H9 (cell line): ENCODE measurements at regions not wholly inside any gene's neighbourhood (a gene's known extent, or its start where the extent isn't known, plus 50 kb on each side); places are given as distances from the start of the nearest gene placed in this dataset.

Experiments used
- DNase-seq: peaks from one replicate; pipeline ENCODE4 v3.0.0-alpha.2; 2017
- H2AFZ ChIP-seq: one replicate; pipeline ENCODE4 v1.6.1; 2013; ENCODE audit warnings: mild to moderate bottlenecking, low read length, control low read depth, moderate library complexity
- H2AK5ac ChIP-seq: 2 replicates; pipeline ENCODE4 v1.6.1; 2013; ENCODE audit warnings: low read length, control low read depth, mixed read lengths; ENCODE audit not compliant: insufficient read length
- H2BK120ac ChIP-seq: one replicate; pipeline ENCODE4 v1.6.1; 2013; ENCODE audit warnings: low read depth, mild to moderate bottlenecking, low read length, control low read depth, inconsistent platforms; ENCODE audit not compliant: poor library complexity, severe bottlenecking
- H2BK12ac ChIP-seq: 2 replicates; pipeline ENCODE4 v1.6.1; 2013; ENCODE audit warnings: low read length, control low read depth, mixed read lengths, low read depth; ENCODE audit not compliant: insufficient read length
- H2BK15ac ChIP-seq: 2 replicates; pipeline ENCODE4 v1.6.1; 2013; ENCODE audit warnings: low read depth, low read length, control low read depth
- H2BK20ac ChIP-seq: one replicate; pipeline ENCODE4 v1.6.1; 2013; ENCODE audit warnings: low read depth, mild to moderate bottlenecking, low read length, control low read depth, inconsistent platforms; ENCODE audit not compliant: poor library complexity, severe bottlenecking
- H2BK5ac ChIP-seq: 2 replicates; pipeline ENCODE4 v1.6.1; 2013; ENCODE audit warnings: low read length, control low read depth, mixed read lengths; ENCODE audit not compliant: insufficient read length
- H3K14ac ChIP-seq: 2 replicates; pipeline ENCODE4 v1.6.1; 2013; ENCODE audit warnings: low read length, control low read depth; ENCODE audit not compliant: insufficient read depth
- H3K18ac ChIP-seq: 2 replicates; pipeline ENCODE4 v1.6.1; 2013; ENCODE audit warnings: low read depth, mild to moderate bottlenecking, mixed read lengths, low read length, control low read depth; ENCODE audit not compliant: insufficient read length
- H3K23ac ChIP-seq: 2 replicates; pipeline ENCODE4 v1.6.1; 2013; ENCODE audit warnings: low read length, control low read depth, mixed read lengths, low read depth; ENCODE audit not compliant: insufficient read length
- H3K23me2 ChIP-seq: 2 replicates; pipeline ENCODE4 v1.6.1; 2013; ENCODE audit warnings: low read depth, mild to moderate bottlenecking, mixed read lengths, low read length, control low read depth; ENCODE audit not compliant: insufficient read length, poor library complexity, severe bottlenecking
- H3K27ac ChIP-seq: 2 replicates; pipeline ENCODE4 v1.5.1; 2013; ENCODE audit warnings: low read length, control low read depth, mixed read lengths, low read depth; ENCODE audit not compliant: insufficient read length
- H3K27me3 ChIP-seq: 2 replicates; pipeline ENCODE4 v1.6.1; 2013; ENCODE audit warnings: low read length, control low read depth, inconsistent platforms; ENCODE audit not compliant: insufficient read depth
- H3K4ac ChIP-seq: 2 replicates; pipeline ENCODE4 v1.6.1; 2013; ENCODE audit warnings: low read depth, mild to moderate bottlenecking, control low read depth, inconsistent platforms, low read length, moderate library complexity
- H3K4me1 ChIP-seq: 2 replicates; pipeline ENCODE4 v1.6.1; 2013; ENCODE audit warnings: low read length, control low read depth, inconsistent platforms; ENCODE audit not compliant: insufficient read depth
- H3K4me2 ChIP-seq: 2 replicates; pipeline ENCODE4 v1.6.1; 2013; ENCODE audit warnings: low read length, control low read depth, mixed read lengths; ENCODE audit not compliant: insufficient read length, insufficient read depth
- H3K56ac ChIP-seq: 2 replicates; pipeline ENCODE4 v1.6.1; 2013; ENCODE audit warnings: low read depth, mild to moderate bottlenecking, mixed read lengths, low read length, control low read depth; ENCODE audit not compliant: insufficient read length
- H3K79me1 ChIP-seq: 2 replicates; pipeline ENCODE4 v1.6.1; 2013; ENCODE audit warnings: low read depth, mild to moderate bottlenecking, moderate library complexity, low read length, control low read depth, inconsistent platforms; ENCODE audit not compliant: insufficient read depth, poor library complexity, severe bottlenecking
- H3K79me2 ChIP-seq: 2 replicates; pipeline ENCODE4 v1.6.1; 2013; ENCODE audit warnings: low read length, control low read depth, inconsistent platforms; ENCODE audit not compliant: insufficient read depth
- H3K9ac ChIP-seq: 2 replicates; pipeline ENCODE4 v1.6.1; 2013; ENCODE audit warnings: low read length, control low read depth, mixed read lengths; ENCODE audit not compliant: insufficient read length; ENCODE audit errors: extremely low read depth
- H3K9me3 ChIP-seq: one replicate; pipeline ENCODE4 v1.6.1; 2013; ENCODE audit warnings: low read depth, low read length, inconsistent platforms; ENCODE audit not compliant: control insufficient read depth
- H3T11ph ChIP-seq: one replicate; pipeline ENCODE4 v1.6.1; 2013; ENCODE audit warnings: mild to moderate bottlenecking, low read length, control low read depth, inconsistent platforms
- H4K20me1 ChIP-seq: one replicate; pipeline ENCODE4 v1.6.1; 2013; ENCODE audit not compliant: control insufficient read depth, insufficient read length, insufficient read depth
- H4K5ac ChIP-seq: 2 replicates; pipeline ENCODE4 v1.6.1; 2013; ENCODE audit warnings: low read depth, mild to moderate bottlenecking, mixed read lengths, low read length, control low read depth; ENCODE audit not compliant: insufficient read length
- H4K8ac ChIP-seq: replicated peaks from 2 replicates; pipeline ENCODE4 v1.6.1; 2013; ENCODE audit warnings: low read length, control low read depth, mixed read lengths, low read depth; ENCODE audit not compliant: insufficient read length
- H4K91ac ChIP-seq: 2 replicates; pipeline ENCODE4 v1.6.1; 2013; ENCODE audit warnings: low read depth, mild to moderate bottlenecking, moderate library complexity, mixed read lengths, low read length, control low read depth; ENCODE audit not compliant: insufficient read length
- H3K27ac Mint-ChIP-seq, 3 experiments: 2 replicates in 2 of 3; 3 replicates in 1 of 3; pipeline ENCODE4 v1.8.0; 2020 to 2021; ENCODE audit warnings: mixed read lengths in 3 of 3, mild to moderate bottlenecking in 1 of 3, moderate library complexity in 1 of 3
- H3K27me3 Mint-ChIP-seq: 2 replicates; pipeline ENCODE4 v1.8.0; 2021; ENCODE audit warnings: low read depth, mild to moderate bottlenecking, moderate library complexity, mixed read lengths
- H3K36me3 Mint-ChIP-seq, 3 experiments: 2 replicates in 2 of 3; 3 replicates in 1 of 3; pipeline ENCODE4 v1.8.0; 2020 to 2021; ENCODE audit warnings: low read depth in 3 of 3, mixed read lengths in 3 of 3; ENCODE audit not compliant: insufficient read depth in 1 of 3
- H3K4me1 Mint-ChIP-seq, 2 experiments: 2 replicates each; pipeline ENCODE4 v1.8.0; 2020; ENCODE audit warnings: mixed read lengths in 2 of 2
- H3K4me3 Mint-ChIP-seq, 2 experiments: 2 replicates in 1 of 2; 3 replicates in 1 of 2; pipeline ENCODE4 v1.8.0; 2020 to 2021; ENCODE audit warnings: mild to moderate bottlenecking in 2 of 2, mixed read lengths in 2 of 2, moderate library complexity in 1 of 2
- H3K9me3 Mint-ChIP-seq, 2 experiments: 2 replicates in 1 of 2; 3 replicates in 1 of 2; pipeline ENCODE4 v1.8.0; 2020; ENCODE audit warnings: mild to moderate bottlenecking in 2 of 2, mixed read lengths in 2 of 2, moderate library complexity in 1 of 2
- WGBS: extraction: QIAGEN DNeasy Blood & Tissue Kit; methylation state at CpG from one replicate; pipeline ENCODE4 v1.1.7; 2013; ENCODE audit warnings: missing lambda C conversion rate, low lambda C conversion rate, mixed read lengths; ENCODE audit not compliant: insufficient read length; ENCODE audit errors: extremely low coverage; 5-methylcytosine and 5-hydroxymethylcytosine counted together
- TF ChIP-seq, protein P1 (sequence below): fragments of 200-600 bp; sonication (generic); conservative IDR thresholded peaks from 3 replicates; pipeline ENCODE4 v1.8.0; 2021; ENCODE audit warnings: antibody characterized with exemption, mild to moderate bottlenecking

DNA sequence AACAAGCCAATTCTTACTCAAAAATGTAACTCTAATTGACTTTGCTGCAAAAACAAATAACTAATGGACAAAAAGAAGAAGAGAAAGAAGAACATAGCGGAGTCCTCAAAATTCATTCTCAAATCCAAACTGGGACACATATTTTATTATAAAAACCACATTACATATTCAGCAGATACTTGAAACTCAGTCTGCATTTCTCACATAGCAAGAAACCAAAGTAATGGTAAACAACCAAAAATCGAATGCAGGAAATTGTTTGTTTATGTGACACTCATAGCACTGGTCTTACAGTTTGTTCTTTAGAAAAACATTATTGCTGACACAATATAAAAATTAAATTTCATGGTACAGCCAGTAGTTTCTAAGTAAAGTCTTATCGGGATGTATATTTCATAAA, 789.8 kb downstream of the SLITRK6 start:
- Histone ChIP-seq H2AK5ac (no peak overlapping the region), H3K9ac (no peak overlapping the region), H3K4me2 (no peak overlapping the region), H4K91ac (no peak overlapping the region), H3T11ph (no peak overlapping the region), H3K79me2 (no peaks in the 10 kb centered on the region), H3K14ac (no peak overlapping the region), H2BK5ac (no peak overlapping the region), H3K4me1 (no peaks in the 10 kb centered on the region), H4K5ac (no peak overlapping the region), H4K20me1 (no peaks in the 10 kb centered on the region), H2BK20ac (no peak overlapping the region), H3K79me1 (no peaks in the 10 kb centered on the region), H2BK15ac (no peak overlapping the region), H3K4ac (no peak overlapping the region), H3K18ac (no peak overlapping the region), H3K9me3 (no peaks in the 10 kb centered on the region), H3K56ac (no peak overlapping the region), H3K27me3 (no peaks in the 10 kb centered on the region), H2BK12ac (no peak overlapping the region), H2AFZ (no peak overlapping the region), H3K27ac (no peak overlapping the region), H2BK120ac (no peak overlapping the region), H3K23ac (no peak overlapping the region), H3K23me2 (no peaks in the 10 kb centered on the region), H4K8ac (no peak overlapping the region)
- Mint-ChIP-seq H3K27ac (no peak overlapping the region), H3K27me3 (no peaks in the 10 kb centered on the region), H3K4me3 (no peak overlapping the region), H3K9me3 (peaks cover 0 to 4% of the 10 kb centered on the region in 2 experiments; a peak in 4 of 5 replicates), H3K4me1 (no peaks in the 10 kb centered on the region), H3K36me3 (no peaks in the 10 kb centered on the region)
- no peak for DNase-seq
- no CpG with 5 or more reads among the region's 3 CpGs for WGBS
- TF ChIP-seq, protein P1, sequence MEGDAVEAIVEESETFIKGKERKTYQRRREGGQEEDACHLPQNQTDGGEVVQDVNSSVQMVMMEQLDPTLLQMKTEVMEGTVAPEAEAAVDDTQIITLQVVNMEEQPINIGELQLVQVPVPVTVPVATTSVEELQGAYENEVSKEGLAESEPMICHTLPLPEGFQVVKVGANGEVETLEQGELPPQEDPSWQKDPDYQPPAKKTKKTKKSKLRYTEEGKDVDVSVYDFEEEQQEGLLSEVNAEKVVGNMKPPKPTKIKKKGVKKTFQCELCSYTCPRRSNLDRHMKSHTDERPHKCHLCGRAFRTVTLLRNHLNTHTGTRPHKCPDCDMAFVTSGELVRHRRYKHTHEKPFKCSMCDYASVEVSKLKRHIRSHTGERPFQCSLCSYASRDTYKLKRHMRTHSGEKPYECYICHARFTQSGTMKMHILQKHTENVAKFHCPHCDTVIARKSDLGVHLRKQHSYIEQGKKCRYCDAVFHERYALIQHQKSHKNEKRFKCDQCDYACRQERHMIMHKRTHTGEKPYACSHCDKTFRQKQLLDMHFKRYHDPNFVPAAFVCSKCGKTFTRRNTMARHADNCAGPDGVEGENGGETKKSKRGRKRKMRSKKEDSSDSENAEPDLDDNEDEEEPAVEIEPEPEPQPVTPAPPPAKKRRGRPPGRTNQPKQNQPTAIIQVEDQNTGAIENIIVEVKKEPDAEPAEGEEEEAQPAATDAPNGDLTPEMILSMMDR = no peak
